ENCODE measurements at regions not wholly inside any gene's neighbourhood (a gene's known extent, or its start where the extent isn't known, plus 50 kb on each side); places are given as distances from the start of the nearest gene placed in this dataset.

DNA sequence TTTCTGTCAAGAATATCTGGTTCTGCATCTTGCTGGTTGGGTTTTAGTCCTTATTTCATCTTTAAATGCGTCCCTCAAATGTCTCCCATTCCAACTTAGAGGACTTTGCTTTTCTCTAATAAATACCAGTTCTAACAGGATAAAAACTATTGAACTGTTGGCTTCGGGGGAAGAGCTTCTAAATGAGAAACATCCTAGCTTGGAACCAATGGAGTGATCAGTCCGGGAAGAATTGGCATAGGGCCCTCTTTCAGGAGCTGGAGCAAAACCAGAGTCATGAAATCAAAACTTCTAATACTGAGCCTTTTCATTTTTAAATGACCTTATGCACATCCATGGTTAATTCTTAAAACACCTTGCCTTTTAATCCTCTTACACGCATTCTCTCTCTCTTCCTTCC is 401.6 kb upstream of the SMIM21 start:
- TF ChIP-seq TARDBP (IDR thresholded peaks at IDR 0.05), result no peak
- TF ChIP-seq LEF1 (IDR thresholded peaks at IDR 0.05; ENCODE audit: borderline replicate concordance), result no peak
- TF ChIP-seq SP1 (IDR thresholded peaks at IDR 0.05), result no peak
- TF ChIP-seq FOXM1 (IDR thresholded peaks at IDR 0.05; ENCODE audit: borderline replicate concordance), result no peak
- TF ChIP-seq CTBP1 (IDR thresholded peaks at IDR 0.05; ENCODE audit: borderline replicate concordance), result no peak
- no peak for TF ChIP-seq BHLHE40 (IDR thresholded peaks at IDR 0.05; ENCODE audit: borderline replicate concordance)
- POLR2A ChIA-PET, result no interaction called here
- CTCF ChIA-PET, result no interaction called here

DNA sequence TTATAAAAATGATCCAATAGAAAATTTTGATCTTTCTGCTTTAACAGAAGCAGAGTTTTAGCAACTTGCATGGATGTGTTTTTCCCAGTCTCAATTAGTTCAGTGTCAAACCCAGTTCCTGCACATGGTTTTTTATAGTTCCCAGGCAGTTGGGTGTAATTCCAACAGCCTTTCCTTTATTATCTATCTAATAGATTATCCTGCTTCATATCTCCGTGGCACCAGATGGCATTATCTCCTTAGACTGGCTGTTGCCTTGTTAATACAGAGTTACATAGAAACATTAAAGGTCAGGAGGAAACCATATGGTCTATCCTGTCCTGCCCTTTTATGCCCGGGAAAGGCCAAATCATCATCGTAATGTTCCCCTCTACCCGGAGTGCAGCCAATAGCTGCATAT is 400.9 kb upstream of the SMIM21 start:
- CTCF ChIA-PET, result no interaction called here
- POLR2A ChIA-PET, result no interaction called here
- DNase-seq (ENCODE audit: extremely low spot score), result no peak
- TF ChIP-seq L3MBTL2 (conservative IDR thresholded peaks at IDR 0.05) (no peak), ELF4 (IDR thresholded peaks at IDR 0.05) (no peak), FOXA1 (IDR thresholded peaks at IDR 0.05) (no peak), LEF1 (IDR thresholded peaks at IDR 0.05; ENCODE audit: borderline replicate concordance) (no peak), TARDBP (IDR thresholded peaks at IDR 0.05) (no peak), FOXM1 (IDR thresholded peaks at IDR 0.05; ENCODE audit: borderline replicate concordance) (no peak), NFRKB (IDR thresholded peaks at IDR 0.05) (no peak), CTBP1 (IDR thresholded peaks at IDR 0.05; ENCODE audit: borderline replicate concordance) (no peak)
- TF ChIP-seq, protein P1, sequence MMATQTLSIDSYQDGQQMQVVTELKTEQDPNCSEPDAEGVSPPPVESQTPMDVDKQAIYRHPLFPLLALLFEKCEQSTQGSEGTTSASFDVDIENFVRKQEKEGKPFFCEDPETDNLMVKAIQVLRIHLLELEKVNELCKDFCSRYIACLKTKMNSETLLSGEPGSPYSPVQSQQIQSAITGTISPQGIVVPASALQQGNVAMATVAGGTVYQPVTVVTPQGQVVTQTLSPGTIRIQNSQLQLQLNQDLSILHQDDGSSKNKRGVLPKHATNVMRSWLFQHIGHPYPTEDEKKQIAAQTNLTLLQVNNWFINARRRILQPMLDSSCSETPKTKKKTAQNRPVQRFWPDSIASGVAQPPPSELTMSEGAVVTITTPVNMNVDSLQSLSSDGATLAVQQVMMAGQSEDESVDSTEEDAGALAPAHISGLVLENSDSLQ (IDR thresholded peaks at IDR 0.05), result no peak

More for the DNA sequence above, 401.6 kb upstream of the SMIM21 start:
- DNase-seq (ENCODE audit: extremely low spot score), result no peak

DNA sequence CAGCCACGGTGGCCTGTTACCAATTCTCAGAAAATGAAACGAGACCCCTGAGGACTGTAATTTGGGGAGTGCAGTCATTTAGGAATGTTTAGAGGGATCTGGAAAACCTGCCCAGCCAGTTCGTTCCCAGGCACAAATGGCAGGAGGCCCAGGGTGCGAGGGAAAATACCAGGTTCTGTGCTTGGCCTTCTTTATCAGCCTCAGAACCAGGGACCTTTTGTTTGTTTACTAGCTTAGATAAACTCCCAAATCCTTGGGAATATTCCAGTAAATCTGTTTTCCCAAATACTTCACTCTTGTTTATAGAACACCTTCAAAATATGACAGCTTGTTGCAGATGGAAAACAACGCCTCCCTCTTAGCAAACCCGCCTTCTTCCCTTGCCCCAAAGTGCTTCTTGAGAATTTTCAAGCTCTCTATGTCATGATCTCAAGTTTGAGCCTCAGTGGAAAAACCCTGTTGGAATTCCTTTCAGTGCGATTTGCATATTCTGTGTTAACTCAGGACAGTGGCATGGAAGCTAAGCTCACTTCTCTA is 400.3 kb upstream of the SMIM21 start:
- no peak for DNase-seq (ENCODE audit: extremely low spot score)
- CTCF ChIA-PET, result no interaction called here
- TF ChIP-seq, protein P1 (IDR thresholded peaks at IDR 0.05), result no peak
- TF ChIP-seq LEF1 (IDR thresholded peaks at IDR 0.05; ENCODE audit: borderline replicate concordance) (no peak), FOXM1 (IDR thresholded peaks at IDR 0.05; ENCODE audit: borderline replicate concordance) (no peak), FOXK2 (IDR thresholded peaks at IDR 0.05) (no peak), L3MBTL2 (conservative IDR thresholded peaks at IDR 0.05) (no peak), SP1 (IDR thresholded peaks at IDR 0.05) (no peak)
- POLR2A ChIA-PET, result no interaction called here

DNA sequence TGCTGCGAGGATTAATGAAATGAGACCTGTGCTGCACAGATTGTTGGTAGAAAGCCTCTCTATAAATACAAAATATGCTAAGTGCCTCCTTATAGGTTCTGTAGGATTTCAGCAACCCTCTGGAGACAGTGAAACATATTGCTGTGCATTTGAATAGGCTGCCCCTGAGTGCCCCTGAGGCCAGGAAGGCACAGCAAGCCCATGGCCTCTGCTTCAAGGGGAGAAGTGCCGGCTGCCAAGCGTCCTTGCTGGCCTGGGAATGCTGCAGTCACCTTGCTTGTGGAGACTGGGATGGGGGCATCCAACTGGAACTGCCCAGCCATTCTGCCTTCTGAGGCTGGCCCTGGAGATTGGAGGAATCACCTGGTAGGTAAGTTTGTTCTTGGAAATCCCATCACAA is 397.2 kb upstream of the SMIM21 start:
- TF ChIP-seq TARDBP (IDR thresholded peaks at IDR 0.05) (no peak), ELF4 (IDR thresholded peaks at IDR 0.05) (no peak), CTBP1 (IDR thresholded peaks at IDR 0.05; ENCODE audit: borderline replicate concordance) (no peak), SUZ12 (IDR thresholded peaks at IDR 0.05) (no peak), BHLHE40 (IDR thresholded peaks at IDR 0.05; ENCODE audit: borderline replicate concordance) (no peak), NFRKB (IDR thresholded peaks at IDR 0.05) (no peak), SP1 (IDR thresholded peaks at IDR 0.05) (no peak), FOXK2 (IDR thresholded peaks at IDR 0.05) (no peak)
- TF ChIP-seq, protein P1 (IDR thresholded peaks at IDR 0.05), result no peak
- ChIA-PET POLR2A (no interaction called here), CTCF (no interaction called here)
- no peak for DNase-seq (ENCODE audit: extremely low spot score)

DNA sequence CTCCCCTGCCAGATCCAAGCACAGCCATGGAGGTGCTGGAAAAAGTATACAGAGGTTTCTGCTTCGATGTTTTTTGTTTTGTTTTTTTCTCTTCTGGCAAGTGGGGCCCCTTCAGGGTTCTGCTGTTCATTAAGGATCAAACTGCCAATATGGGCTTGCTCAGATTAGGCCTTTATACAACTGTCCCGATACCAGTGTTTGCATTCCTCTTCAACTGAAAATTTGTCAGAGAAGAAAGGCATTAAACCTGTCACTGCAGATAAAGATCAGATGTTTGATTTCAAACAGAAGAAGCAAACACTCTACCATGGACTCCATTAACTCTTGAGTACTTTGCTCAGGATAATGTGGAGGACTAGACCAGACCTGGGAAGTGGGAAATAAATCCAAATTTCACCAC is 396.0 kb upstream of the SMIM21 start:
- no peak for DNase-seq (ENCODE audit: extremely low spot score)
- ChIA-PET CTCF (no interaction called here), POLR2A (no interaction called here)
- TF ChIP-seq L3MBTL2 (conservative IDR thresholded peaks at IDR 0.05) (no peak), LEF1 (IDR thresholded peaks at IDR 0.05; ENCODE audit: borderline replicate concordance) (no peak), BHLHE40 (IDR thresholded peaks at IDR 0.05; ENCODE audit: borderline replicate concordance) (no peak), NFRKB (IDR thresholded peaks at IDR 0.05) (no peak), SUZ12 (IDR thresholded peaks at IDR 0.05) (no peak), ELF4 (IDR thresholded peaks at IDR 0.05) (no peak), HDGF (IDR thresholded peaks at IDR 0.05; ENCODE audit: borderline replicate concordance) (no peak), FOXA1 (IDR thresholded peaks at IDR 0.05) (no peak), FOXK2 (IDR thresholded peaks at IDR 0.05) (no peak)
- TF ChIP-seq, protein P1 (IDR thresholded peaks at IDR 0.05), result no peak

DNA sequence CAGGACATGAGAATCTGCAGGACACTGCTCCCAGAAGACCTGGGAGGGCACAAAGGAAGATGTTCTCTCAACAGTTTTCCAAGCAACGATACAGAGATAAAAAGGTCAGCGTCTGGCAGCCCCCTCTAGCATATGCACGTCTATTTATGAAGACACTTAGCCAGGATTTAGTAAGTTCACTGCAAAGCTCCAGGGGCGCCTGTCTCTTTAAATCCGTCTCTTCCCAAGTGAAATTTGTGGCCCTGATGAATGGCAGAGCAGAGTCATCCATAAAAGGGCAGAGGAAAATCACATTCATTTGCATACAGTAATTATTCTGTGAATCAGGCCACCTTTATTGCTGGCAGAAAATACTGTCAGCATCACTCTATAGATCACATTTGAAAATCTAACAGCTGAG is 390.9 kb upstream of the SMIM21 start:
- ChIA-PET CTCF (no interaction called here), POLR2A (no interaction called here)
- no peak for DNase-seq (ENCODE audit: extremely low spot score)
- TF ChIP-seq FOXM1 (IDR thresholded peaks at IDR 0.05; ENCODE audit: borderline replicate concordance), result no peak
- no peak for TF ChIP-seq BHLHE40 (IDR thresholded peaks at IDR 0.05; ENCODE audit: borderline replicate concordance)
- TF ChIP-seq TARDBP (IDR thresholded peaks at IDR 0.05), result no peak
- TF ChIP-seq, protein P1 (IDR thresholded peaks at IDR 0.05), result no peak
- no peak for TF ChIP-seq SUZ12 (IDR thresholded peaks at IDR 0.05)
- TF ChIP-seq SP1 (IDR thresholded peaks at IDR 0.05), result no peak
- TF ChIP-seq HDGF (IDR thresholded peaks at IDR 0.05; ENCODE audit: borderline replicate concordance), result no peak
- no peak for TF ChIP-seq ELF4 (IDR thresholded peaks at IDR 0.05)
- TF ChIP-seq LEF1 (IDR thresholded peaks at IDR 0.05; ENCODE audit: borderline replicate concordance), result no peak
- TF ChIP-seq FOXA1 (IDR thresholded peaks at IDR 0.05), result no peak
- TF ChIP-seq ZNF384 (IDR thresholded peaks at IDR 0.05), result no peak
- TF ChIP-seq FOXK2 (IDR thresholded peaks at IDR 0.05), result no peak
- no peak for TF ChIP-seq ARNT (IDR thresholded peaks at IDR 0.05)
- TF ChIP-seq NFRKB (IDR thresholded peaks at IDR 0.05), result no peak
- TF ChIP-seq L3MBTL2 (conservative IDR thresholded peaks at IDR 0.05), result no peak
- no peak for TF ChIP-seq CTBP1 (IDR thresholded peaks at IDR 0.05; ENCODE audit: borderline replicate concordance)
